SK-N-DZ (cell line): ENCODE measurements at regions not wholly inside any gene's neighbourhood (a gene's known extent, or its start where the extent isn't known, plus 50 kb on each side); places are given as distances from the start of the nearest gene placed in this dataset.
A peak's percentile ranks its signal among the peaks of the same experiment; 100 is the strongest.
"Not testable (repeated sequence)": the region's sequence is repeated elsewhere in the genome, so short reads cannot be mapped to it uniquely, and the experiment has no call there.

ENCODE experiments used
- DNase-seq: peaks from one replicate; pipeline ENCODE4 v3.0.0-alpha.2; 2015; ENCODE audit warnings: low spot score

- DNase-seq = no peak
These were observed 609.6 kb upstream of the TLE4 start for GRCh38 chr9:78962156-78962555.

- DNase-seq = no peak
These were observed 607.9 kb upstream of the TLE4 start for GRCh38 chr9:78963911-78964310.

- no peak for DNase-seq
These were observed 604.1 kb upstream of the TLE4 start for GRCh38 chr9:78967596-78968217.

GRCh38 chr9:78970375-78970774 is 601.4 kb upstream of the TLE4 start:
- no peak for DNase-seq

GRCh38 chr9:78971540-78971939 is 600.2 kb upstream of the TLE4 start:
- peak; percentile 77 for DNase-seq

- DNase-seq = peak; percentile 92
These were observed 599.3 kb upstream of the TLE4 start for GRCh38 chr9:78972303-78972999.

- DNase-seq = no peak
These were observed 597.9 kb upstream of the TLE4 start for GRCh38 chr9:78973907-78974306.

GRCh38 chr9:78982849-78983248 is 588.9 kb upstream of the TLE4 start:
- no peak for DNase-seq

GRCh38 chr9:78985084-78985738 is 586.6 kb upstream of the TLE4 start:
- DNase-seq = no peak

- DNase-seq = no peak
These were observed 585.3 kb upstream of the TLE4 start for GRCh38 chr9:78986446-78986845.

- DNase-seq = no peak
These were observed 582.6 kb upstream of the TLE4 start for GRCh38 chr9:78989031-78989658.

- DNase-seq = no peak
These were observed 577.3 kb upstream of the TLE4 start for GRCh38 chr9:78994471-78994870.

- not testable (repeated sequence) for DNase-seq
These were observed 576.8 kb upstream of the TLE4 start for GRCh38 chr9:78994974-78995373.

- no peak for DNase-seq
These were observed 574.5 kb upstream of the TLE4 start for GRCh38 chr9:78997296-78997695.

- no peak for DNase-seq
These were observed 571.3 kb upstream of the TLE4 start for GRCh38 chr9:79000230-79001002.

- DNase-seq = no peak
These were observed 570.8 kb upstream of the TLE4 start for GRCh38 chr9:79001012-79001411.

GRCh38 chr9:79003514-79003913 is 568.3 kb upstream of the TLE4 start:
- no peak for DNase-seq

- peak; percentile 34 for DNase-seq
These were observed 567.7 kb upstream of the TLE4 start for GRCh38 chr9:79004032-79004431.

GRCh38 chr9:79006546-79006945 is 565.2 kb upstream of the TLE4 start:
- DNase-seq = no peak

- peak; percentile 79 for DNase-seq
These were observed 563.9 kb upstream of the TLE4 start for GRCh38 chr9:79007701-79008483.

GRCh38 chr9:79008916-79009315 is 562.8 kb upstream of the TLE4 start:
- no peak for DNase-seq
